A673 (cell line): ENCODE measurements at regions not wholly inside any gene's neighbourhood (a gene's known extent, or its start where the extent isn't known, plus 50 kb on each side); places are given as distances from the start of the nearest gene placed in this dataset.

ENCODE experiments used
- BruUV-seq: library from RNA; stranded (reverse); fragments of 400-500 nt; replicated peaks from 2 replicates; lab custom pipeline; 2021; lab: Mats Ljungman, UMichigan
- CTCF ChIA-PET: fragments of 300-600 bp; sonication (Branson Sonifier 250); formaldehyde crosslinking; loops from one replicate; lab custom pipeline; 2022; ENCODE audit warnings: antibody characterized with exemption; lab: Charles Lee
- POLR2A ChIA-PET: fragments of 300-600 bp; sonication (Branson Sonifier 250); formaldehyde crosslinking; loops from one replicate; lab custom pipeline; 2022; ENCODE audit warnings: antibody characterized with exemption; ENCODE audit not compliant: low non-redundant PET; lab: Charles Lee
- DNase-seq: peaks from one replicate; pipeline ENCODE4 v3.0.0-alpha.2; 2015; ENCODE audit warnings: low spot score
- H3K27ac ChIP-seq: fragments of 200-600 bp; sonication (generic); 2 replicates; pipeline ENCODE4 v1.5.1; 2016; ENCODE audit warnings: mixed run types, low read depth, mild to moderate bottlenecking, mixed read lengths, antibody characterized with exemption, low read length; ENCODE audit not compliant: poor library complexity, severe bottlenecking
- H3K27me3 ChIP-seq: fragments of 200-600 bp; sonication (generic); replicated peaks from 2 replicates; pipeline ENCODE4 v1.6.1; 2017; ENCODE audit warnings: mixed run types, low read depth, mild to moderate bottlenecking, mixed read lengths, antibody characterized with exemption, low read length; ENCODE audit not compliant: insufficient read depth, poor library complexity
- H3K36me3 ChIP-seq: fragments of 200-600 bp; sonication (generic); 2 replicates; pipeline ENCODE4 v1.6.1; 2016; ENCODE audit warnings: mixed run types, mild to moderate bottlenecking, mixed read lengths, antibody characterized with exemption, low read length; ENCODE audit not compliant: insufficient read depth, poor library complexity, severe bottlenecking
- H3K4me1 ChIP-seq: fragments of 200-600 bp; sonication (generic); 2 replicates; pipeline ENCODE4 v1.6.1; 2017; ENCODE audit warnings: mixed run types, mild to moderate bottlenecking, mixed read lengths, antibody characterized with exemption, low read length; ENCODE audit not compliant: insufficient read depth, poor library complexity, severe bottlenecking
- H3K4me3 ChIP-seq: fragments of 200-600 bp; sonication (generic); 2 replicates; pipeline ENCODE4 v1.5.1; 2016; ENCODE audit warnings: low read depth, mixed run types, mild to moderate bottlenecking, mixed read lengths, low read length; ENCODE audit not compliant: poor library complexity, severe bottlenecking
- H3K9me3 ChIP-seq: fragments of 200-600 bp; sonication (generic); 2 replicates; pipeline ENCODE4 v1.6.1; 2016; ENCODE audit warnings: mixed run types, low read depth, mild to moderate bottlenecking, mixed read lengths, antibody characterized with exemption, low read length; ENCODE audit not compliant: poor library complexity, severe bottlenecking
- EZH2 ChIP-seq: fragments of 200-600 bp; sonication (generic); IDR thresholded peaks from 2 replicates; pipeline ENCODE4 v1.6.1; 2017; ENCODE audit warnings: borderline replicate concordance, low read depth, mild to moderate bottlenecking, mixed read lengths, antibody characterized with exemption, low read length; ENCODE audit not compliant: poor library complexity, severe bottlenecking
- intact Hi-C: fragments of 100-400 bp; cut with micrococcal nuclease; formaldehyde crosslinking; loops from one replicate; pipeline ENCODE4 v1.10.0; 2022; ENCODE audit not compliant: unreplicated experiment
- TF ChIP-seq, protein P1 (sequence below): fragments of 300-800, 200-600 bp; sonication (generic); conservative IDR thresholded peaks from 2 replicates; pipeline ENCODE4 v1.5.1; 2017; ENCODE audit warnings: low read depth, mild to moderate bottlenecking, antibody characterized with exemption, low read length, moderate library complexity, mixed read lengths

DNA sequence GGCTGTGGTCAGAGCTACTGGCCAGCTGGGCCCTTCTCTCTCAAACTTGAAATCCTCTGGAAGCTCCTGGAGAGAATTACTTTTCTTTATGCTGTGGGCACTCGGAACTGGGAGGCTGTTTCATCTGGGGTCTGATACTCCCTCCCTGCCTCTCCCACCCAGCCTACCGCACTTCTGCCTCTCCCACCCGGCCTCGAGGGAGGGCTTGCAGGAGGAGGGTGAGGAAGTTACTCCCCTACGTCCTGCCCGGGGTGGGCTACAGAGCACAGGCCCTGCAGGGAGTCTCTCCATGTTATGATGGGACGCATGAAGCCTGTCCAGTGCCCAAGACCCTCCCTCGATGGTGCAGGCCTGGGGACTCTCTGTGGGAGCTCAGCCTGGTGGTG, 584.6 kb upstream of the MKI67 start:
- Histone ChIP-seq H3K27me3 (no peaks in the 10 kb centered on the region), H3K9me3 (no peaks in the 10 kb centered on the region), H3K27ac (no peak overlapping the region), H3K4me3 (no peak overlapping the region), H3K36me3 (no peaks in the 10 kb centered on the region), H3K4me1 (peaks cover 12% of the 10 kb centered on the region)
- ChIA-PET CTCF (no interaction called here), POLR2A (no interaction called here)
- no peak for DNase-seq
- intact Hi-C loops, result no loop called here
- no TSS peak for BruUV-seq
- TF ChIP-seq EZH2, result no peak
- TF ChIP-seq, protein P1, sequence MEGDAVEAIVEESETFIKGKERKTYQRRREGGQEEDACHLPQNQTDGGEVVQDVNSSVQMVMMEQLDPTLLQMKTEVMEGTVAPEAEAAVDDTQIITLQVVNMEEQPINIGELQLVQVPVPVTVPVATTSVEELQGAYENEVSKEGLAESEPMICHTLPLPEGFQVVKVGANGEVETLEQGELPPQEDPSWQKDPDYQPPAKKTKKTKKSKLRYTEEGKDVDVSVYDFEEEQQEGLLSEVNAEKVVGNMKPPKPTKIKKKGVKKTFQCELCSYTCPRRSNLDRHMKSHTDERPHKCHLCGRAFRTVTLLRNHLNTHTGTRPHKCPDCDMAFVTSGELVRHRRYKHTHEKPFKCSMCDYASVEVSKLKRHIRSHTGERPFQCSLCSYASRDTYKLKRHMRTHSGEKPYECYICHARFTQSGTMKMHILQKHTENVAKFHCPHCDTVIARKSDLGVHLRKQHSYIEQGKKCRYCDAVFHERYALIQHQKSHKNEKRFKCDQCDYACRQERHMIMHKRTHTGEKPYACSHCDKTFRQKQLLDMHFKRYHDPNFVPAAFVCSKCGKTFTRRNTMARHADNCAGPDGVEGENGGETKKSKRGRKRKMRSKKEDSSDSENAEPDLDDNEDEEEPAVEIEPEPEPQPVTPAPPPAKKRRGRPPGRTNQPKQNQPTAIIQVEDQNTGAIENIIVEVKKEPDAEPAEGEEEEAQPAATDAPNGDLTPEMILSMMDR, result no peak

DNA sequence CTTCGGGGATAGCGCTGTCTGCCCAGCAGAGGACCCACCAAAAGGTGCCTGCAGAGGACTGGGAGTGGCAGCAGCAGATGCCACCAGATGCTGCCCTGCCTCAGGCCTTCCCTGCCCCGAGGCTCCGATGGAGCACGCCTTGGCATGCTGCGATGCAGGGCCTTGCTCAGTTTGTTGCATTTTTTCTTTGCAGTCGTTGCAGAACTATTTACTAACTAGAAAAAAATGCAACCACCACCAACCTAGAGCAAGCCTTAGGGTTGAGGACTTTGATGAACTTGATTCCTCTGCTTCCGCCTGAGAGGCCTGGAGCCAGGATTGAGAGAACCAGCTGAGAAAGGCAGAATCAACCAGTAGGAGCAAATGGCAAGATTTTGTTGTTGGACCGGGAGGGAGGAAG, 585.6 kb upstream of the MKI67 start:
- BruUV-seq, result no TSS peak

DNA sequence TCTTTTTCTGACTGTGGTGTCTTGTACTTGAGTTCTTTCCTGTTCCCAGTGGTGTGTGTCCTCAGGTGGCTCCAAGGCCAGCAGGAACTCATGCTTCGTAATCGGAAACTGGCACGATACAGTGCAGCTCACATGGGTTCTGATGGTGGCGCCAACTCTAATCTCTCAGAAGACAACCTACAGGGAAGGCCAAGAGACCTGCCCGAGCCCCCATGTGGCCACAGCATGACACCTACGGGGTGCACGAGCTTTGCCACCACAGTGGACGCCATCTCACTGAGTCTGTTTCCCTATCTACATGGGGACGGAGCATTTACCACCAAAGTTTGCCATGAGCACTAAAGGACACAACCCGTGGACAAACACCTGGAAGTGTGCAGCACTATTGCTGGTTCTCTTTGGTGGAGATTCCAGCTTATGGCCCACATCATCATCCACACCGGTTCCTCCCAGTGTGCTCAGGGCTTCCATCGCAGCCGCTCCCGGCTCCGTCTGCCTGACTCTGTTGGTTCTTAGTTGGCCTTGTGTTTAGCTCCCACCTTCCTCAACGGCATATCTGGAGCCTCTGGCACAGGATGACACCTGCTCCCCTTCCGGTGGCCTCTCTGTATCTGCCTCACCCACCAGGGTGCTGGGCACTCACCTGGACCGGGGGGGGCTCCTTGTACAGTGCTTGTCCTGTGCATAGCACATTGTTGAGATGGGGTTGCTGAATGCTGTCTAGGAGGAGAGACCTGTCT, 586.6 kb upstream of the MKI67 start:
- no peak for TF ChIP-seq EZH2
- TF ChIP-seq, protein P1, result no peak
- CTCF ChIA-PET, result no interaction called here

More for the DNA sequence above, 585.6 kb upstream of the MKI67 start:
- DNase-seq, result no peak
- intact Hi-C loops, result no loop called here
- H3K4me3 ChIP-seq, result no peak overlapping the region
- no peak overlapping the region for H3K27ac ChIP-seq
- H3K36me3 ChIP-seq, result no peaks in the 10 kb centered on the region
- ChIA-PET CTCF (no interaction called here), POLR2A (no interaction called here)
- TF ChIP-seq, protein P1, result no peak
- TF ChIP-seq EZH2, result no peak
- peaks cover 12% of the 10 kb centered on the region for H3K4me1 ChIP-seq
- no peaks in the 10 kb centered on the region for H3K9me3 ChIP-seq
- no peaks in the 10 kb centered on the region for H3K27me3 ChIP-seq

More for the DNA sequence above, 586.6 kb upstream of the MKI67 start:
- Histone ChIP-seq H3K4me1 (peaks cover 12% of the 10 kb centered on the region), H3K36me3 (no peaks in the 10 kb centered on the region), H3K9me3 (no peaks in the 10 kb centered on the region), H3K4me3 (no peak overlapping the region), H3K27me3 (no peaks in the 10 kb centered on the region), H3K27ac (no peak overlapping the region)
- DNase-seq, result no peak
- BruUV-seq, result no TSS peak
- intact Hi-C loops, result no loop called here
- POLR2A ChIA-PET, result no interaction called here
